GM21619 (cell line): ENCODE measurements at regions not wholly inside any gene's neighbourhood (a gene's known extent, or its start where the extent isn't known, plus 50 kb on each side); places are given as distances from the start of the nearest gene placed in this dataset.

Experiments used
- ATAC-seq: cut with Tn5 transposase; IDR thresholded peaks from one replicate; pipeline ENCODE4 v1.9.1; 2021; ENCODE audit not compliant: unreplicated experiment

GRCh38 chr11:103622296-103622695 lies 414.1 kb upstream of the DDI1 start:
- ATAC-seq: no peak

GRCh38 chr11:103623933-103624332 lies 412.5 kb upstream of the DDI1 start:
- peak; percentile 50 for ATAC-seq

GRCh38 chr11:103624708-103625623 lies 411.5 kb upstream of the DDI1 start:
- ATAC-seq: no peak

GRCh38 chr11:103625624-103625965 lies 410.8 kb upstream of the DDI1 start:
- ATAC-seq: no peak

GRCh38 chr11:103628121-103628520 lies 408.3 kb upstream of the DDI1 start:
- no peak for ATAC-seq

- no peak for ATAC-seq
Observed at GRCh38 chr11:103631841-103632240, 404.6 kb upstream of the DDI1 start.

- ATAC-seq: no peak
Observed at GRCh38 chr11:103633068-103633788, 403.2 kb upstream of the DDI1 start.

GRCh38 chr11:103633819-103634590 lies 402.4 kb upstream of the DDI1 start:
- no peak for ATAC-seq

GRCh38 chr11:103636232-103636631 lies 400.2 kb upstream of the DDI1 start:
- ATAC-seq: no peak

GRCh38 chr11:103637295-103637694 lies 399.1 kb upstream of the DDI1 start:
- no peak for ATAC-seq

- ATAC-seq: no peak
Observed at GRCh38 chr11:103637831-103638230, 398.6 kb upstream of the DDI1 start.

GRCh38 chr11:103644676-103645075 lies 391.8 kb upstream of the DDI1 start:
- no peak for ATAC-seq

GRCh38 chr11:103648054-103648453 lies 388.4 kb upstream of the DDI1 start:
- no peak for ATAC-seq

- no peak for ATAC-seq
Observed at GRCh38 chr11:103648670-103649400, 387.6 kb upstream of the DDI1 start.

GRCh38 chr11:103649401-103649895 lies 387.0 kb upstream of the DDI1 start:
- no peak for ATAC-seq

- no peak for ATAC-seq
Observed at GRCh38 chr11:103650330-103650729, 386.1 kb upstream of the DDI1 start.

GRCh38 chr11:103651341-103651998 lies 385.0 kb upstream of the DDI1 start:
- no peak for ATAC-seq

- ATAC-seq: no peak
Observed at GRCh38 chr11:103652013-103652412, 384.4 kb upstream of the DDI1 start.

- ATAC-seq: no peak
Observed at GRCh38 chr11:103656382-103656781, 380.1 kb upstream of the DDI1 start.

- ATAC-seq: no peak
Observed at GRCh38 chr11:103659206-103659618, 377.2 kb upstream of the DDI1 start.
